ENCODE measurements at regions not wholly inside any gene's neighbourhood (a gene's known extent, or its start where the extent isn't known, plus 50 kb on each side); places are given as distances from the start of the nearest gene placed in this dataset.

GRCh38 chr3:86733257-86733656 lies 257.7 kb downstream of the VGLL3 start:
- no peak for DNase-seq (ENCODE audit: low read depth in 3 of 3, low spot score in 2 of 3)

GRCh38 chr3:86731501-86731901 lies 259.4 kb downstream of the VGLL3 start:
- DNase-seq (ENCODE audit: low read depth in 3 of 3, low spot score in 2 of 3) = no peak

DNA sequence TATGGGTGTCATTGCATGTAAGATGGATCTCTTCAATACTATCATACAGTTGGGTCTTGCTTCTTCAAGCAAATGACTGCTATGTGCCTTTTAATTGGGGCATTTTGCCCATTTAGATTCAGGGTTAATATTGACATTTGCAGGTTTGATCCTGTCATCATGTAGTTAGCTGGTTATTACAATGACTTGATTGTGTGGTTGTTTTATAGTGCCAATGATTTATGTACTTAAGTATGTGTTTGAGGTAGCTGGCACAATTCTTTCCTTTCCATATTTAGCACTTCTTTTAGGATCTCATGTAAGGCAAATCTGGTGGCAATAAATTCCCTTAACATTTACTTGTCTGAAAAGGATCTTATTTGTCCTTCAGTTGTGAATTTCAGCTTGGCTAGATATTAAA lies 267.5 kb downstream of the VGLL3 start:
- DNase-seq (ENCODE audit: low read depth in 3 of 3, low spot score in 2 of 3) = no peak

- no peak for DNase-seq (ENCODE audit: low read depth in 3 of 3, low spot score in 2 of 3)
Observed at GRCh38 chr3:86711634-86712033, 279.3 kb downstream of the VGLL3 start.

DNA sequence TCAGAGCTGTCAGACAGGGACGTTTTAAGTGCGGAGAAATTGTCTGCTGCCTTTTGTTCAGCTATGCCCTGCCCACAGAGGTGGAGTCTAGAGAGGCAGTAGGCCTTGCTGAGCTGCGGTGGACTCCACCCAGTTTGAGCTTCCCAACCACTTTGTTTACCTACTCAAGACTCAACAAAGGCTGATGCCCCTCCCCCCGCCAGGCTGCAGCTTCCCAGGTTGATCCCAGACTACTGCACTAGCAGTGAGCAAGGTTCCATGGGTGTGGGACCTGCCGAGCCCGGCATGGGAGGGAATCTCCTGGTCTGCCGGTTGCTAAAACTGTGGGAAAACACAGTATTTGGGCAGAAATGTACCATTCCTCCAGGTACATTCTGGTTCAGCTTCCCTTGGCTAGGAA lies 282.1 kb downstream of the VGLL3 start:
- no peak for DNase-seq (ENCODE audit: low read depth in 3 of 3, low spot score in 2 of 3)

GRCh38 chr3:86702381-86702958 lies 288.5 kb downstream of the VGLL3 start:
- no peak for DNase-seq (ENCODE audit: low read depth in 3 of 3, low spot score in 2 of 3)

DNA sequence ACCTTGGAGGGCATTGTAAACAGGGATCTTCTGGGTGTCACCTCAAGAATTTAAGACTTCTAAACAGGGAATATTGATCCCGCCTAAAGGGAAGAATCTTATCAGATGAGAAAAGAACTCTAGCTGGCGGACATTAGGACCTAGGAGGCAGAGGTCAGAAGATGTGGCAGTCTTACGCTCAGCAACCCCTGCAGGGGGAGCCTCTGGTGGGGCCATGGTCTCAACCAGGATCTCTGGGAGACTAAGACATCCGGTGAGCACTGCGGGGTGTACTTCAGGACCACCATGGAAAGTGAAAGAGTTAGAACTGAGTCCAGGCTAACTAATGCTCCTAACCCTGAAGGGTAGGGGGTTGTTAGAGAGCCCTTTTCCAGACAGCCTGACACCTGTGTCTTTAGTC lies 295.2 kb downstream of the VGLL3 start:
- no peak for DNase-seq (ENCODE audit: low read depth in 3 of 3, low spot score in 2 of 3)

DNA sequence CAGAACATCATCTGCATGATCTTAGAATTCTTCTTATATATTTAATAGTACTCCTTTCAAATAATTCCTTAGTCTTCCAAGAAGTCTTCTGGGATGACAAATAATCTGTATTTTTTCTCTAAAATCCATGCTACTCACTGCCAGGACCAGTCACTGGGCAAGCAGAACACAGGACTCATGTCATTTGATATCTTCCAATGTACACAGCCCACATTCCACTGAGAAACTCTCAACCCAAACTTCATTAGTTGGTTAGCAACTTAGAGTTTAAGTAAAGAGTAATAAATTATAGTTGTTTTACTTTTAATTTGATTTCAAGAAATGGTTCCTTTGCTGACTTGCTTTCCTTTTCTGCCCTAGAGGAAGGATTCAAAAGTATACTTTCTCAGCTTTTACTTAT lies 317.0 kb downstream of the VGLL3 start:
- peak in 2 of 3 donors; percentile 2 to 19 for DNase-seq (ENCODE audit: low read depth in 3 of 3, low spot score in 2 of 3)

DNA sequence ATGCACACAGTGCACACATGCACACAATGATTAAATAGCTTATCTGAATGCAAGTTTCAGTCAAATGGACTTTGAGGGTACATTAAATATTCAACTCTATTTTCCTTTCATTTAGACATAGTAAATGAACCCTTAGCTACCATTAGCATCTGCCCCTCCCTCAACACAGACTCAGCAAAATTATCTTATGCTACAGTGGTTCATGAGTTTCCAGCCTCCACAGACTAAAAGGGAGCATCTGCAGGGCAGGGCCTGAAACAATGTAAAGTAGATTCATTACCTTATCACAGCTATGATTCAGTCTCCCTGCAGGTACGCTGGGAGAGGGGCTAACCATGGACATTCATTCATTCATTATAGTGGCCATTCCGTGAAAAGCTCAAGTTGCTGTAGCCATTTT lies 329.1 kb downstream of the VGLL3 start:
- no peak for DNase-seq (ENCODE audit: low read depth in 3 of 3, low spot score in 2 of 3)

DNA sequence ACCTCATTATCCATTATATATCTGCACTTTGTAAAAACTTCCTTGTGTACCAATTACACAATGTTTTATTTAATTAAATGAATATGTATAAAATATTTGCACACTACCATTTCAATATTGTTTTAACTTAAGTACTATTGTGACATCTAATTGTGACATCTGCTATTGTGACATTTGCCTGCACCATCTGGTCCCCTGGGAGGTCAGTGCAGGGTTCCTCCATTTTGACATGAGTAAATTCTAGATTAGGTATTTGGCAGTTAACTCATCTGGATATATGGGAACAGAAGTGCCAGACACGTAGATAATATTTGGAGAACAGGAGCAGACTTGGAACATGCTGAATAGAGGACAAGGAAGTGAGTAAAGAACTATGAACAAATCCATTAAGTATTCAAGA lies 332.1 kb downstream of the VGLL3 start:
- no peak for DNase-seq (ENCODE audit: low read depth in 3 of 3, low spot score in 2 of 3)

- no peak for DNase-seq (ENCODE audit: low read depth in 3 of 3, low spot score in 2 of 3)
Observed at GRCh38 chr3:86654806-86655460, 336.0 kb downstream of the VGLL3 start.

DNA sequence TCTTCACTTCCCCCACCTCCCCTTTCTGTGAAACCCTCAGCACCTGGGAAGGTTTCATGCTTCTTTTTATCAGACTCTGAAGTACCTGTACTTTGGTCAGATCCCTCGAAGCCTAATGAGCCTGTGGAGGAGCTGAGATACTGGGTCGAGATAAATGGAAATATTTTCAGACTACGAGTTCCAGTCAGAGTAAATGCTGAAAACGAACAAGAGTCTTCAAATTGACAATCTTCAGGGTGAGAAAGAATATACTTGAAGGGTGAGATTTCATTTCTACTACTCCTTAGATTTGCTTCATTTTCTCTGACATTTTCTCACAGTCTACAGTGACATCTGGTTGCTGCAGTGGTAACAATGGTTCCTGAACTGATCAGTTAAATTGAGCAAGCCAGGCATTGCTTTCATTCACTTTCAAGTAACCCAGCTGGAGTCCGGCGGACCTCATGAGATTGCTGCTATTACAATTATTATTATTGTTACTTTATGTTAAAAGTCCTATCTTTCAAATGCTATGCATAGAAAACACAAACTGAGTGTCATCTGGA lies 337.2 kb downstream of the VGLL3 start:
- no peak for DNase-seq (ENCODE audit: low read depth in 3 of 3, low spot score in 2 of 3)

- no peak for DNase-seq (ENCODE audit: low read depth in 3 of 3, low spot score in 2 of 3)
Observed at GRCh38 chr3:86648087-86648486, 342.9 kb downstream of the VGLL3 start.

DNA sequence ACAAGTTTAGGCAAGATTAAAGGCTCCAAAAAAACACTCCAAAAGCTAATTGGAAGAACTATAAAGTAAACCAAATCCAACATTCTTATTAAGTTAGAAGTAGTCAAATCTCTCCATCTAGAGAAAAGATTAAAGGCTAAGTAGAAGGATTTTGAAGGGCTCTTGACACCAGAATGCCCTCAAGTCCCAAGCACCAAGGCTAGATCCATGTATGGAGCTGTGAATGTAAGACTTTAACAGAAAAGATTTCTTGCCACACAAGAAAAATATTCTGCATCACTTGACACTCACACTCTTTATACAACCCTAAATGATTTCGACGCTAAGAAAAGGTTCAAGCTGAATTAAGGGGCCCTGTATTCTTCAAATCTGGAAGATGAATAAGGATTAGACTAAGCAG lies 345.2 kb downstream of the VGLL3 start:
- DNase-seq (ENCODE audit: low read depth in 3 of 3, low spot score in 2 of 3) = no peak

- DNase-seq (ENCODE audit: low read depth in 3 of 3, low spot score in 2 of 3) = no peak
Observed at GRCh38 chr3:86634361-86634760, 356.6 kb downstream of the VGLL3 start.

DNA sequence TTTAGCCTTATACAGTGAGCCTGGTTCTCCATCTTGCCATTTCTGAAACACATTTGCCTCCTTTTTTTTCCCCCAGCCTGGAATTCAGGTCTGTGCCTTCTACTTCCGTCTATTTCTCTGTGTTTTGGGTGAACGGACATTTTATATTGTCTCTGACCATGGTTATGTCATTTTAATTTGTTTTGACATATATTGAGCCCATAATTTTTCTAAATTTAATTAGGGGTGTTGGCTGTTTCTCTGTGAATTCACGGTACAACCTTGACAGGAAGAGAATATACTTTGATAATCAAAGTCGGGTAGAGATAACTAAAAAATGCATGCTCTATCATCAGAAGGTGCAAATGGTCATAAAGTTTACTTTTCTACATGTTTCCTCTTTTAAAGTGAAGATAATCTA lies 361.4 kb downstream of the VGLL3 start:
- DNase-seq (ENCODE audit: low read depth in 3 of 3, low spot score in 2 of 3) = no peak

DNA sequence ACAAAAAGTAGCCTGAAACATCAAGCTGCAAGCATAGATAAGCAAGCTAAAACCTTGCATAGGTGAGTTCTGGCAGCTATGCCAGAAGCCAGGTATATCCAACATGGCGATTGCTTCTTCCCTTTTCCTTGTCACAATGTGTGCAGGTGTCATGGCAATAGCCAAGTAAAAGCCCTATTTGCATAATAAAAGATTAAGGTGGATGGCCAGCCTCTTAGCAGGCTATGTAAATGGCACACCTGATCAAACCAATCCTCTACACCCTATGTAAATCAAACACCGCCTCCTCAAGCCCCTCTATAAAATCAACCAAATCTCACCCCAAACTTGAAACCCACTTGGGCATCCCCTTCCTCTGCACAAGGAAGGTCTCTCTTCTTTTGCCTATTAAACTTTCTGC lies 366.8 kb downstream of the VGLL3 start:
- no peak for DNase-seq (ENCODE audit: low read depth in 3 of 3, low spot score in 2 of 3)

DNA sequence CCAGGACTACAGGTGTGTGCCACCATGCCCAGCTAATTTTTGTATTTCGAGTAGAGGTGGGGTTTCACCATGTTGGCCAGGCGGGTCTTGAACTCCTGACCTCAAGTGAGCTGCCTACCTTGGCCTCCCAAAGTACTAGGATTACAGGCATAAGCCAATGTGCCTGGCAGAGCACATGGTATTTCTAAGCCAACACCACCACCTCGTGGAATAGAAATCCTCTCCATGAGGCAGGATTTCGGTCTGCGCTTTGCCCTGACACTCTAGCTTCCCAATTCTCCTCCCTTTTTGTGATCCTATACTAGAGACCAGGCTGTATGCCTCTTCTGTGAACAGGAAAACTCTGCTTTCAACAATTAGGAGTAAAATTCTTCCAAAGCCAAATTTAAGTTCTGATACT lies 372.2 kb downstream of the VGLL3 start:
- no peak for DNase-seq (ENCODE audit: low read depth in 3 of 3, low spot score in 2 of 3)

DNA sequence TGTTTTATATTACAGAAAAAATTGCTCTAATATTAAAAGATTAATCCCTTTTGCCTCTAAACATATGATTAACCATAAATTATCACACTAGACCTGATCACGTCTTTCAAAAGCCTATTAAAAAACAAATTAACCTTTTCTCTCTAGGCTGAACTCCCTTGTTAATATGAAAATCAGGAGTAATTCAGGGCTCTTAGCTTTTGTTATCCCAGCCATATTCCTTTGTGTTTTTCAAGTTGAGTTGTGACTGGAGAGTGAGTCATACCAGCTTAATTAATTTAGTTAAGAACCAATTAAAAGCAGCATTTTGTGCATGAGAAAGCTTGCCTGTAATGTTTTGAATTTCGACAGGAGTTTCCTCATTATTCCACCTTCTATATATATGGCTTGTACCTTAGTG lies 385.8 kb downstream of the VGLL3 start:
- DNase-seq (ENCODE audit: low read depth in 3 of 3, low spot score in 2 of 3) = no peak

GRCh38 chr3:86595696-86596095 lies 395.3 kb downstream of the VGLL3 start:
- no peak for DNase-seq (ENCODE audit: low read depth in 3 of 3, low spot score in 2 of 3)

- DNase-seq (ENCODE audit: low read depth in 3 of 3, low spot score in 2 of 3) = no peak
Observed at GRCh38 chr3:86594838-86595237, 396.1 kb downstream of the VGLL3 start.

- DNase-seq (ENCODE audit: low read depth in 3 of 3, low spot score in 2 of 3) = no peak
Observed at GRCh38 chr3:86578071-86578470, 412.9 kb downstream of the VGLL3 start.

All from right renal cortex interstitium (tissue), 3 donors.